HEK293T (cell line): ENCODE measurements at regions not wholly inside any gene's neighbourhood (a gene's known extent, or its start where the extent isn't known, plus 50 kb on each side); places are given as distances from the start of the nearest gene placed in this dataset.

Experiments used
- ARNT ChIP-seq: fragments of 450-650 bp; IDR thresholded peaks from 2 replicates; pipeline ENCODE4 v1.6.1; 2017; ENCODE audit warnings: mild to moderate bottlenecking
- BHLHE40 ChIP-seq: fragments of 450-650 bp; IDR thresholded peaks from 2 replicates; pipeline ENCODE4 v1.6.1; 2016; ENCODE audit warnings: mild to moderate bottlenecking, moderate library complexity, borderline replicate concordance
- ELF4 ChIP-seq: fragments of 450-650 bp; IDR thresholded peaks from 2 replicates; pipeline ENCODE4 v1.6.1; 2017; ENCODE audit warnings: antibody characterized with exemption
- FOXA1 ChIP-seq: fragments of 450-650 bp; IDR thresholded peaks from 2 replicates; pipeline ENCODE4 v1.6.1; 2016; ENCODE audit warnings: mild to moderate bottlenecking
- FOXM1 ChIP-seq: fragments of 450-650 bp; IDR thresholded peaks from 2 replicates; pipeline ENCODE4 v1.6.1; 2017; ENCODE audit warnings: mild to moderate bottlenecking, borderline replicate concordance
- HDGF ChIP-seq: fragments of 450-650 bp; IDR thresholded peaks from 2 replicates; pipeline ENCODE4 v1.6.1; 2017; ENCODE audit warnings: antibody characterized with exemption, borderline replicate concordance
- L3MBTL2 ChIP-seq: fragments of 450-650 bp; conservative IDR thresholded peaks from 2 replicates; pipeline ENCODE4 v1.6.1; 2016; ENCODE audit warnings: mild to moderate bottlenecking
- LEF1 ChIP-seq: fragments of 450-650 bp; IDR thresholded peaks from 2 replicates; pipeline ENCODE4 v1.6.1; 2017; ENCODE audit warnings: mild to moderate bottlenecking, borderline replicate concordance
- SP1 ChIP-seq: fragments of 450-650 bp; IDR thresholded peaks from 2 replicates; pipeline ENCODE4 v1.6.1; 2017
- TARDBP ChIP-seq: fragments of 450-650 bp; IDR thresholded peaks from 2 replicates; pipeline ENCODE4 v1.6.1; 2016
- ZNF384 ChIP-seq: fragments of 450-650 bp; IDR thresholded peaks from 2 replicates; pipeline ENCODE4 v1.6.1; 2016
- TF ChIP-seq, protein P1 (sequence below): fragments of 450-650 bp; IDR thresholded peaks from 2 replicates; pipeline ENCODE4 v1.6.1; 2016

- TF ChIP-seq SP1 (no peak), ZNF384 (no peak), HDGF (no peak), TARDBP (no peak), ARNT (no peak), ELF4 (no peak), L3MBTL2 (no peak), FOXA1 (no peak), LEF1 (no peak), FOXM1 (no peak), BHLHE40 (no peak)
- TF ChIP-seq, protein P1, sequence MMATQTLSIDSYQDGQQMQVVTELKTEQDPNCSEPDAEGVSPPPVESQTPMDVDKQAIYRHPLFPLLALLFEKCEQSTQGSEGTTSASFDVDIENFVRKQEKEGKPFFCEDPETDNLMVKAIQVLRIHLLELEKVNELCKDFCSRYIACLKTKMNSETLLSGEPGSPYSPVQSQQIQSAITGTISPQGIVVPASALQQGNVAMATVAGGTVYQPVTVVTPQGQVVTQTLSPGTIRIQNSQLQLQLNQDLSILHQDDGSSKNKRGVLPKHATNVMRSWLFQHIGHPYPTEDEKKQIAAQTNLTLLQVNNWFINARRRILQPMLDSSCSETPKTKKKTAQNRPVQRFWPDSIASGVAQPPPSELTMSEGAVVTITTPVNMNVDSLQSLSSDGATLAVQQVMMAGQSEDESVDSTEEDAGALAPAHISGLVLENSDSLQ: no peak
Measured at GRCh38 chr3:74315291-74315690, 299.2 kb downstream of the CNTN3 start.
